ENCODE measurements at regions not wholly inside any gene's neighbourhood (a gene's known extent, or its start where the extent isn't known, plus 50 kb on each side); places are given as distances from the start of the nearest gene placed in this dataset.
"Not testable (repeated sequence)": the region's sequence is repeated elsewhere in the genome, so short reads cannot be mapped to it uniquely, and the experiment has no call there.

DNA sequence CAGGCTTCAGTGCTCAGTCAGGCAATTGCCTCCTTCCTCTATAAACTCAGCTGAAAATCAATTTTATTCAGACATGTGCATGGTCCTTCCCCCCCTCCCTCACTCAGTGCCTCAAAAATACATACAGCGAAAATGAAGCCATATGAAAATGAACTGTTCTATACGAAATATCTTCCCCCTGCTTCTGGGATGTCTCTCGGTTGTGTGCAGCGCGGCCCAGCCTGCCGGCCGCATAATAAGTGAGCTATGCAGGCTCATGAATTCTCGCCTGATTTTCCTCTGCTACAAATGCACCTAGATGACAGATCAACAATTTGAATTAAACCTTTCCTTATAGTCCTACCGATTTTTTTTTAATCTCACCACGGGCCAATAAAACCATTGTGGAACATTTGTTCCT, 252.9 kb downstream of the CRLF2 start:
- Histone ChIP-seq H3K27ac (no peak overlapping the region), H3K27me3 (ENCODE audit: low read depth) (no peaks in the 10 kb centered on the region), H3K4me3 (no peak overlapping the region), H3K4me1 (no peaks in the 10 kb centered on the region), H3K36me3 (no peaks in the 10 kb centered on the region), H3K9me3 (no peaks in the 10 kb centered on the region)
- intact Hi-C loops (cut with DNase I), result no loop called here
- ATAC-seq (no peak), DNase-seq (no peak)
- no peak for TF ChIP-seq CTCF (IDR thresholded peaks at IDR 0.05)

DNA sequence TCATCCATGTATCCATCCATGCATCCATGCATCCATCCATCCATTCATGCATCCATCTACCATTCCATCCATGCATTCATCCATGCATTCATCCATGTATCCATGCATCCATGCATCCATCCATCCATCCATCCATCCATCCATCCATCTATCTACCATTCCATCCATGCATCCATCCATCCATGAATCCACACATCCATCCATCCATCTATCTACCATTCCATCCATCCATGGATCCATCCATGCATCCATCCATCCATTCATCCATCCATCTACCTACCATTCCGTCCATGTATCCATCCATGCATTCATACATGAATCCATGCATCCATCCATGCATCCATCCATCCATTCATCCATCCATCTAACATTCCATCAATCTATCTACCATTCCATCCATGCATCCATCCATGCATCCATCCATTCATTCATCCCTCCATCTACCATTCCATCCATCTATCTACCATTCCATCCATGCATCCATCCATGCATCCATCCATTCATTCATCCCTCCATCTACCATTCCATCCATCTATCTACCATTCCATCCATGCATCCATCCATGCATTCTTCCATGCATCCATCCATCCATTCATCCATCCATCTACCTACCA, 257.2 kb downstream of the CRLF2 start:
- ATAC-seq; intact Hi-C loops (cut with DNase I); H3K9me3 ChIP-seq; H3K36me3 ChIP-seq; H3K27ac ChIP-seq; H3K4me3 ChIP-seq; H3K4me1 ChIP-seq; H3K27me3 ChIP-seq (ENCODE audit: low read depth); DNase-seq: not testable (repeated sequence)

DNA sequence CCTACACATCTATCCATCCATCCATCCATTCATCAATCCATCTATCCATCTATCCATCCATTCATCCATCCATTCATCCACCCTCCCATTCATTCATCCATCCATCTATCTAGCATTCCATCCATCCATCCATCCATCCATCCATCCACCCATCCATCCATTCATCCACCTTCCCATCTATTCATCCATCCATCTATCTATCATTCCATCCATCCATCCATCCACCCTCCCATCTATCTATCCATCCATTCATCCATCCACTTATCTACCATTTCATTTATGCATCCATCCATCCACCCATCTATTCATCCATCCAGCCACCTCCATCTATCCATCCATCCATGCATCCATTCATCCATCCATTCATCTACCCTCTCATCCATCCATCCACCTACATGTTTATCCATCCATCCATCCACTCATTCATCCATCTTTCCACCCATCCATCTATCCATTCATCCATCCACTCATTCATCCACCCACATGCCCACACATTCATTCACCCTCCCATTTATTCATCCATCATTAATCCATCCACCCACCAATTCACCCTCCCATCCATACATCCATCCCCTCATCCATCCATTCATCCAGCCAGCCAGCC, 258.5 kb downstream of the CRLF2 start:
- Histone ChIP-seq H3K36me3 (no peaks in the 10 kb centered on the region), H3K9me3 (no peaks in the 10 kb centered on the region), H3K4me1 (no peaks in the 10 kb centered on the region), H3K27ac (no peak overlapping the region), H3K4me3 (no peak overlapping the region), H3K27me3 (ENCODE audit: low read depth) (no peaks in the 10 kb centered on the region)
- intact Hi-C loops (cut with DNase I), result no loop called here
- ATAC-seq, result no peak
- TF ChIP-seq CTCF (IDR thresholded peaks at IDR 0.05), result no peak
- DNase-seq, result no peak

DNA sequence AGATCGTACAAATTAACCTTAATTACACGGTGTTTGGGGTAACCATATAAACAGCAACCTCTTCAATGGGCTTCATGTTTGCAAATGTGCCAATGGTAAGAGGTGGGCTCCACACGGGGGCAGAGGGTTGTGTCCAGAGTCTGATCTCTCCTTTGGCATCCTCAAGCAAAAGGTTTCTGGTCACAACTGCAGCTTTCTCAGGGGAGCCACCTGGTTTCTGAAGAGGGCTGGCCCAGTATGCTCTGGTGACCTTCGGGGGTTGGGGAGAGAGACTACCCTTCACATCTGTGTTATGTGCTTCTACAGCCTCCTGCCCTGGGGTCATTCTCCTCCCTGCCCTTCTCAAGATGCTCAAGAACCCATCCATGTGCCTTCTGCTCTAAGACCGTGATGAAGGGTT, 259.6 kb downstream of the CRLF2 start:
- no peak for TF ChIP-seq CTCF (IDR thresholded peaks at IDR 0.05)
- ATAC-seq, result no peak

GRCh38 chrX:947262-947661, 265.2 kb downstream of the CRLF2 start:
- H3K27ac ChIP-seq; H3K27me3 ChIP-seq (ENCODE audit: low read depth); intact Hi-C loops (cut with DNase I); DNase-seq; H3K4me1 ChIP-seq; H3K9me3 ChIP-seq; H3K4me3 ChIP-seq; H3K36me3 ChIP-seq; ATAC-seq: not testable (repeated sequence)

More for the DNA sequence above, 259.6 kb downstream of the CRLF2 start:
- H3K4me3 ChIP-seq, result no peak overlapping the region
- intact Hi-C loops (cut with DNase I), result no loop called here
- H3K36me3 ChIP-seq, result no peaks in the 10 kb centered on the region
- no peaks in the 10 kb centered on the region for H3K4me1 ChIP-seq
- H3K27ac ChIP-seq, result no peak overlapping the region
- DNase-seq, result no peak
- H3K27me3 ChIP-seq (ENCODE audit: low read depth), result no peaks in the 10 kb centered on the region
- H3K9me3 ChIP-seq, result no peaks in the 10 kb centered on the region

GRCh38 chrX:943035-943434, 269.4 kb downstream of the CRLF2 start:
- Histone ChIP-seq H3K36me3 (no peaks in the 10 kb centered on the region), H3K4me3 (no peak overlapping the region), H3K27ac (no peak overlapping the region), H3K9me3 (no peaks in the 10 kb centered on the region), H3K27me3 (ENCODE audit: low read depth) (peaks cover 4% of the 10 kb centered on the region), H3K4me1 (no peaks in the 10 kb centered on the region)
- DNase-seq (no peak), ATAC-seq (no peak)
- intact Hi-C loops (cut with DNase I), result no loop called here
- TF ChIP-seq CTCF (IDR thresholded peaks at IDR 0.05), result no peak
